ENCODE measurements at regions not wholly inside any gene's neighbourhood (a gene's known extent, or its start where the extent isn't known, plus 50 kb on each side); places are given as distances from the start of the nearest gene placed in this dataset.

DNA sequence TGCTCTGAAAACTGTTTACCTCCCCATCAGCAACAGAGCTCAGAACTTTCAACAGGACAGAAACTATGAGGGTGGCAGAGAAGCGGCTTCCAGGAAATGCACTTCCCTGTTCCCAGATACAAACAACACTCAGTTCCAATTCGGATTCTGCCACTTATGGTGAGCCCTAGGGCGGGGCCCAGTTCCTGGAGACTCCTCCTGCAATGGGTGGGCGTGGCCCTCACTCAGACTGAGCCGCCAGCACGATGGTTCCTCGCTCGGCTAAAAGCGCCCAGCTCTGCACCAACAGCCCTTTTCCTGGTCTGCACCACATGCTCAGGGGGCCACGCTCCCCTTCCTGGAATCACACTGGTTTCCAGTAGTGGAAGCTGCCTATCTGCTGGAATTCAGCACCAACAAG lies 314.1 kb downstream of the CTTN start:
- ATAC-seq, result no peak

DNA sequence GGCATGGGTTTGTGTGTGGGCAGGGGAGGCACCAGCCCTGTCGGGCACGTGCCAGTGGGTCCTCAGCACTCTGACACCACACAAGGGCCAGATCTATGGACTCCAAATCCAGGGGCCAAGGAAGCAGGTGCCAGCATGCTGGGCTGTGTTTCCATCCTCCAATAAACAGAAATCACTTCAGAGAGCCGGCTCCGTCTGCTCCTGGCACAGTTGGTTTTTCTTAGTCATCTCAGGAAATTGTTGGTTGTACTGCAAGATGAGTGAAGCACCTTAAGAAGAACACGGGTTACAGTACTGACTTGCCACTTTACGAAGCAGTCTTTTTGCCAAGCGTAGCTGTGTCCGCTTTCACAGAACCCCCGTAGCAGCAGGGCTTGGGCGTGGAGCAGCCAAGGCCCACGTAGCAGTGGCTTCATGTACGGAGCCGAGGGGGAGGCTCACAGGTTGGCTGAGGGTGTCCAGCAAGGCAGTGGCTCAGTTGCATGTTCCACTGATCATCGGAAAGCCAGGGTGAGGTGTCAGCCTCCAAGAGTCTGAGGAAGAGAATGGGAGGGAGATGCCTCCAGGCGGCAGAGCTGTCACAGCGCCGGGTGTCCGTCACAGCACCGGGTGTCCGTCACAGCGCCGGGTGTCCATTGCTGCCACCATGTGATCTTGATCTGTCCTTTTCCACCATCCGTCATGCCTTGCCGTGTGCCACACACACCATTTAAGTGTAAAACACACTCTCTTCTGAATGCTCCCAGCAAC lies 314.9 kb downstream of the CTTN start:
- ATAC-seq, result no peak

DNA sequence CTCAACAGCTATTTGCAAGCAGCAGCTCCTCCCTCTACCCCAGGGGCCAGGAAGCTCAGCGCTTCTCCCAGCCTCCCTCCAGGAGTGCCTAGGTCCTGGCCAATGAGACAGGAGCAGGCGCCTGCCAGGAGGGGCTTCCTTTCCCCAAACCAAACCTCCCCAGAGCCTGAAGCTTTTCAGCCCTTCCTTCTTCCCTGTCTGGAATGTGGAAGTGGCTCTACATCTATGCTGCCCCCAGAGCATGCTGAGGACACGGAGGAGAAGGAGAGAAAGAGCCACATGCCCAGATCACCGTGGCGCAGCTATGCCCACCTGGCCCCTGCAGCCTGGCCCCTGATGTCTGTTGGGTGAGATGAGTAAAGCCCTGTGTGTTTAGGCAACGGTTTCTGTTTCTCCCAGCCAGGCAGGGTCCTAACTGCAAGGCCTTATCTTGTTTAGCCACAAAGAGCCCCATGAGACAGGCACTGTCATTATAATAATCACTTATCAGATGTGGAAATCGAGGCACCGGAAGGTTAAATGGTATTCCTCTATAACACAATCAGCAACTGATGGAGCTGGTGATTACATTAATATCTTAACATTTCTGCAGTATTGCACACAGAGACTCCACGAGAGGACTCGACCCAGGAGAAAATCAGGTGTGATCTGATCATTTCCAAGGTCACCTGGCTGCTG lies 315.8 kb downstream of the CTTN start:
- no peak for ATAC-seq

DNA sequence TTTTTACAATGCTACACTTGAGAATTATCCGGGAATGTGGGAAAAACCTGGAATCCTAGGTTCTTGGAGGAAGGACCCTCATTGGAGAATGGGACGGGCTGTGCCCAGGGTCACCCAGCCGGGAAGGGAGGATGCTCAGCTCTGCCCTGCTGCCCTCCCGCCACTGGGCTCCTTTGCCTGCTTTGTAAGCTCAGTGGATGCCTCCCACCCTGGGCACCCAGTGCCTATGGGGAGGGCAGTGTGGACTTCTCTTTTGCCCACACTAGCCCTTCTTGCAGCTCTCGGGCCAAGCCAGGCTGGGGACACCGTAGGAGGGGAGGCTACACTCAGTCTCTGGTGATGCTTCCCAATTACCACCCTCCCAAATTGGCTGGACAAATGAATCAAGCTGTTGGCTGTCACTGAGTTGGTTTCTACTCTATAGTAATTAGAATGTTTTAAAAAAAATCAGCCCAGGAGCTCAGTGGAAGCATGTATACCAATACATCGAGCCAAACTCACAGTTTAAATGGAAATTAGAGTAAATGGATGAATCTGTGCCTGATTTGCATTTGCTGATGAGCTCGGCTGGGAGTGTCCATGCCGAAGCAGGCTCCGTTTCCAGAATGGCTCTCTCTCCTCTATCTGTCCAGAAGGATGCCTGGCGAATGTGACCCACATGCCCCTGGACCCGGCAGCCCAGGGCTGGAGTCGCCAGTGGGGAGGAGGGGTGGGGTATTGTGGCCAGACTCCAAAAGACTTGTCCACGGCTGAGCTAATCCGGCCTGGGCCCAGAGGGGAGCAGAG lies 317.0 kb downstream of the CTTN start:
- no peak for ATAC-seq

DNA sequence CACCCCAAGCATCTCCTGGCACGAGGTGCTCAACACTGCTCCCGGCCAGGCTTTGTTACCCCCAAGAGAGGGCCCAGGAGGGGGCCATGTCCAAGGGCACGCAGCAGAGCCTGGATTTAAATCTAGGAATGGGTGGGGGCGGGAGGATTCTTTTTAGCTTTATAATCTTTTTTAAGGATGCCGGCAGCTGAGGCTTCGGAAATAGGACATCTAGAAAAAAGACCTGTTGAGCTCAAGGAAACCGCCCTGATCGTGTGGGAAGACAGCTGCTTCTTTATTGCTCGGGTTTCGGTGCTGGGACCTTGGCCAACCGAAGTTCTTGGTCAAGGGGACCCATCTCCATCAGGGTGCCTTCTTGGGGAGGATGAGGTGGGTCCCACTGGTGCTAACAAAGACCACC lies 317.9 kb downstream of the CTTN start:
- no peak for ATAC-seq

DNA sequence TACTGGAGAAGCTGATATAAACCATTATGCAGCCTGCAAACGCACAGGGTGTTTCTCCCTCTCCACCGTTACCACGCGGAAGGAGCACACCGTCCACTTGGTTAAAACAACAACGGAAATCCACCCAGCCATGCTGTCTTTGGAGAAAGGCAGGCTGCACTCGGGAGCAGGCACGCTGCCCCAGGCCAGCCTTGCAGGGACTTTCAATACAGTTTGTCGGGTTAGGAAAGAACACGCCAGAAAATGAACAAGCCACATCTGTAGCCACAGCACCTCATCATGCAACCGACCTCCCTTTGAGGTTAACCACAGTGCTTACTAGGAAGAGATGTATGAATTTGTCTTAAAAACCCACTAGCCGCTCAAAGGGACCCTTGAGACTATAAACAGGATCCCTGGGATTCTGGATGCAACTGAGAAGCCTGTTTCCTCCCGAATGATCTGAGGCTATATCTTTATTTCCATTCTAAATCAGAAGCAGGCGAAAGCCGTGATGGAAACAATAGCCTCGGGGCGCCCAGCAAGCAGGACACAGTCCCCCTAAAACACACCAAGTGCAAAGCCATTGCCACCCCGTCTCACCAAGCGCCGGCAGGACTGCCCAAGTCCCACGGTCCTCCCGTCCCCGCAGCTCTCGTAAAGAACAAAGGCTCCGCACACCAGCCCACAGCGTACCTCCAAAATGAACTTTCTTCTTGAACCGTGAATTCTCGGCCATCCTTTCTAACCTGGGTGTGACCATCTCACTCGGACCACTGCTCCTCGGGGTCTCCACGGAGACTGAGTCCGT lies 318.9 kb downstream of the CTTN start:
- ATAC-seq, result no peak

DNA sequence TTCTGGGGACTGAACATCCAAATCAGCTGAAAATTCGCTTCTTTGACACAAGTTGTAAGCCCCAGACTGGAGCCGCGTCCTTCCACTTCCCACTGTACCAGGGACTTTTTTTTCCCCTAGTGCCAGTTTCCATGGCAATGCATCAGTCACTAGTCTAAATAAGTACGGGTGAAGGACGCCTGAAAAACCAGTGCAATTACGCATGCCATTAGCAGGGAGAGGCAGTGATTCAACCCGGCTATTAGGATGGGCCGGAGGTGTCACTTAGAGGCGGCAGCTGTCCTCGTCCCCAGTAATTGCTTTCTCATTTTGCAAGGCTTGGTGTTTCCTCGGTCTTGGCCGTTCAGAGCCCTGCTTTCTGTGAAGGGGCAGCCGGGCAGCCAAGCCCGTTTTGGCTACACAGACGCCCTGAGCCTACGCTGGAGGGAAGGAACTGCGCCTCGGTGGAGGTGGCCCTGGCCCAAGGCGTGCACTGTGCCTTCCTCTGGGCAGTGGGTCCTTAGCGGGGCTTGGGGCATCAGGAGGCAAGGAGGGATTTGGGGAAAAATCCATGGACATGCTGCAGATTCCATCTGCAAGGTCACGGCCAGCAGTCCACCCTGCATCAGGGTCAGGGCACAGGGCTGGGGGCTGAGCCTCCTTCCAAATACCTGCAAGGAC lies 319.7 kb downstream of the CTTN start:
- ATAC-seq, result no peak

DNA sequence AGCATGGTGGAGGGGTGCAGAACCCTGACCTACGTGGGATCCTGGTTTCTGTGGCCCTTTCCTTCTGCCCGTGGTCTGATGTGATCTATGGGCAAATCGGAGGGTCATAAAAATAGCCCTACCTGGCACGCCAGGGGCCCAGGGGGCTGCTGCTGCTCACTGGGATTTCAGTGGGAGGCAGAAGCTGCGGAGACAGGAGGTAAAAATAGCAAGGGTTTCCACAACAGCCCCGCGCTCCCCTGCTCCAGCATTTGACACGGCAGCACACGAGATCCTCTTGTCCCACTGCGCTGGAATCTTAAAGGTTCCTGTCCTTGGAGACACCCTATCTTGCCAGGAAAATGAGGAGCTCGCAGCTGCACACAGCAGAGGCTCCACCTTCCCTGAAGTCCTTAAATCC lies 321.2 kb downstream of the CTTN start:
- ATAC-seq, result no peak

DNA sequence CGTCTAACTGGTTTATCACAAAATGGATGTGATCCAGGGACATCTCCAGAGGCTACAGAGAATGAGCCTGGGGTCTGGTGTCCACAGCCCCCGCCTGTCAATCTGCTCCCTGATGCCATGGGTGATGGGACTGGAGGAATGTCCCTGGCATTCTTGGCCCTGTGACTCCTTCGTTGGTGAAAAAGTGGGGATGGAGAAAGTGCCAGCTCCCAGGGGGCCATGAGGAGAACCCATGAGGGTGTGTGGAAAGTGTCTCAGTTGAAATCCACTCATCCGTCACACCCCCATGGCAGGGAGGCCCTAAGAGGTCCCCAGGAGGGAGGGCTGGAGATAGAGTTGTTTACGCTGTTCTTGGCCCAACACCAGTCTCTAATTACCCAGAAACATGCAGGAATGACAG lies 322.0 kb downstream of the CTTN start:
- ATAC-seq, result no peak

DNA sequence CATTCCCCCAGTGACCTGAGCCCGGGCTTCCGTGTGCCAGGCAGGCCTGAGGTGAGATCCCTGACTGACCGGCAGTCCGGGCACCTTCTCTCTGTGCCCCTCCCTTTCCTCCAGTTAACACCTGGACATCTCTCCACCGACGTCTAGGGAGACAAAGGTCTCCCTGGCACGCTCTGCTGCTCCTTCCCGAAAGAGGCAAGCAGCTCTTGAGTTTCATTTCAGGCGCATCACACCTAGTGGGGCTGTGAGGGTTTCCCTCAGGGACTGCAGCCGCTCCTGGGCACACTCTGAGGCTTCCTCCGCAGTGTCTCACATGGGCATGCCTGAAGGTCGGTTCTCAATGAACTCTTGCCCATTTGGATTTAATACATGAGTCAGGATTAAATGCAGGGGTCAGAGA lies 322.7 kb downstream of the CTTN start:
- ATAC-seq, result no peak

DNA sequence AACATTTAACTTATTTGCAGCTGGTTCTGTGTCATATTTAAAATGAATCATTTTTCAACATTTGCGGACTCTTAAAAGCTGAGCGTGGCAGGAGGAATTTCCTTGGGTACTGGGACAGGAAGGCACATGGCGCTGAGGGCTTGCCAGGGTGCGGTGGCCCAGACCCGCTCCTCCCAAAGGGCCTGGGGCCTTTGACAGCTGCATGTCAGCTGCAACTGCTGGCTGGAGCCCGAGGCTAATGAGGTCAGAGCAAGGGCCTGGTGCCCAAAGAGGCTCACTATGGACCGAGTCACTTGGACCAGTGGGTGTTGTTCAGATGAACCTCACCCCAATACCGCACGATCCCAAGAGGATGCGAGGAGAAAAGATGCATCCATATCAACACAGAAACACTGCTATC lies 326.9 kb downstream of the CTTN start:
- no peak for ATAC-seq

DNA sequence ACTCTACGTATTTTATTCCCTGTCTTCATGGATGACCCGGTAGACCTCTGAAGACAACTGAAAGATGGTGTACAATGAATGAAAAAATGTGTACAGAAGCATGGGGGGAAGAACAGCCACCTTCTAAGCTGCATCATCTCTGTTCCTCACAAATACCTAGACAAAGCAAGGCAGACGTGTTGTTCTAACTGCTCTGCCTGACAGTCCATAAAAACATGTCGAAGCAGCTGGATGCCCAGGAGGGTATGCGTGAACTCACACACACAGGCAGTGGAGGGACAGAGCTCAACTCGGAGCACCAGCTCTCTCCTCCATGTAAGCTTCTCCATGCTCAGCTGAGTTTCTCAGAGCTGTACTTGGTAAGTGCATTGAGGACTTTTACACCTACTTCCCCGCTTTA lies 327.4 kb downstream of the CTTN start:
- ATAC-seq, result no peak

DNA sequence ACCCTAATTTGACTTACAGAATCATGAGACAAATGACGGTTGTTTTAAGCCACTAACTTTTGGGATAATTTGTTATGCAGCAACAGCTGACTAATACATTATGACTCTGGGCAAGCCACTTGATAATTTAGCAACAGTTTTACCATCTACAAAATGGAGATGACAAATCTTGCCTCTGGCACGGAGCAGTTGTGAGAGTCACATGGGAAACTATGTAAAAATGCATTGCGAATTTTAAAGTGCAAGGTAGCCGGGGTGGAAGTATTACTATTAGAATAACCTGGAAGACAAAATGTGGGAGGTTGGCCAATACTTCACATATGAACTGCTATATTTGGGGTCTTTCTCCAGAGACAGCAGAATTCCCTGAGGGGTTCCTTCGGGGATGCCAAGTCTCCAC lies 328.7 kb downstream of the CTTN start:
- ATAC-seq, result no peak

DNA sequence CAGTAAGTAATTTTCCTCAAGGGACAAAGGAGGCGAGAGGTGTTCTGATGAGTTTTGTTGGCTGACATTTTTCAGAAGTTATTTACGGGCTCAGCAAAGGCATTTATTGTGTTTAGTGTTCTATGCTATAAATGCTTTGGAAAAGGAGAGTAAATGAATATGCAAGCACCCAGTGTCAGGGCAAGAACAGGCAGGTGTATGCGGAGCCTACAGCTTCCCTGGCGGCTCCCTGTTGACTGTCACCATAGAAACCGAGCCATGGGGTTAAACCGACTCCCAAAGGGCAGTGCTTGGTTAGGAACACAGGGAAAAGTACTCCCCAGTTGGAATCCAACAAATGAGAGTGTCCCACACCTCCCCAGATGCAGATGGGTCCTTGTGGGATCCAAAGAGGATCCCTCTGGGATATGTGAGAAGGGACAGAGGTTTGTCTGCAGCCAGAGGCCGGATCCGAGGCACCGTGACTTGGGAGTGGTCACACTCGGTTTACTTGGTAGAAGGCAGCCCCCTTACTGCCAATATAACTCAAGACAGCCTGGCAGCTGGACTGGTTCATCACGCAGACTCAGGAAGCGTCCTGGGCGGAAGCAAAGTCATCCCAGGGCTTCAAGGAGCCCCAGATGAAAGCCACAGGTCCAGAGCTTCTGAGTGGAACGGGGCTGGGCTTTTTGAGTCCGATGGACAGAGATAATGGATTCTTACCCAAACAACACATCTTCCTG lies 329.7 kb downstream of the CTTN start:
- no peak for ATAC-seq

DNA sequence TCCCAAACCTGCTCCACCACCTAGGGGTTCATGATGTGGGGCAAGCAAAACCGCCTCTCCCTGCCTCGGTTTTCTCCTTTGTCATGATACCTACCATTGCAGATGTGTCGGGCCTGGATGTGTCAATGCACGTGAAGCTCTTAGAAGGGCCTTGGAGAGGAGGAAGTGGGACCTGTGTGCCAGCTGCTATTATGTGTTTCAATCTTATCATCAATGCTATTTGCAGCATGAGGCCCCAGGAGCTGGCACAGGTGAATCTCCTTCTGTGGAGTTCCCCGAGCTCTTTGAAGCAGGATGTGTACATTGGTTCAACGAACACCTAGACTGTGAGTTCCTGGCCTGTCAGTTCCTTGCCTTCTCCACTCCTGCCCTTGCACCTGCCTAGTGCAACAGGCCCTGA lies 331.6 kb downstream of the CTTN start:
- ATAC-seq, result no peak

DNA sequence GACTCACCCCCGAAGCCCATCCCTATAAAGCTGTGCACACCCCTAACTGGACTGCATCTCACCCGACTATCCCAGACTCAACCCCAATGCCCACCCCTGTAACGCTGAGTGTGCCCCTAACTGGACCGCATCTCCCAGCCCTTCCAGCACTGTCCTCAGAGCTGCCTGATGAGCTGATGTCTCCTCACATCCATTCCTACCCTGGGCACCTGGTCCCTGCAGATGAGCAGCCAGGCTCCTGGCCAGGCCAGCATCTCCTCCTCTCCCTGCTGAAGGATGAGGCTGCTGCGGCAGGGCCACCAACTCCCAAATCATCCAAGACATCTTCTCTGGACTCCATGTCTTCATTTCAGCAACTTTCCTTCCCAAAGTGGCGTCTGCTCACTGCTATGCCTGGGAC lies 332.1 kb downstream of the CTTN start:
- ATAC-seq, result no peak

DNA sequence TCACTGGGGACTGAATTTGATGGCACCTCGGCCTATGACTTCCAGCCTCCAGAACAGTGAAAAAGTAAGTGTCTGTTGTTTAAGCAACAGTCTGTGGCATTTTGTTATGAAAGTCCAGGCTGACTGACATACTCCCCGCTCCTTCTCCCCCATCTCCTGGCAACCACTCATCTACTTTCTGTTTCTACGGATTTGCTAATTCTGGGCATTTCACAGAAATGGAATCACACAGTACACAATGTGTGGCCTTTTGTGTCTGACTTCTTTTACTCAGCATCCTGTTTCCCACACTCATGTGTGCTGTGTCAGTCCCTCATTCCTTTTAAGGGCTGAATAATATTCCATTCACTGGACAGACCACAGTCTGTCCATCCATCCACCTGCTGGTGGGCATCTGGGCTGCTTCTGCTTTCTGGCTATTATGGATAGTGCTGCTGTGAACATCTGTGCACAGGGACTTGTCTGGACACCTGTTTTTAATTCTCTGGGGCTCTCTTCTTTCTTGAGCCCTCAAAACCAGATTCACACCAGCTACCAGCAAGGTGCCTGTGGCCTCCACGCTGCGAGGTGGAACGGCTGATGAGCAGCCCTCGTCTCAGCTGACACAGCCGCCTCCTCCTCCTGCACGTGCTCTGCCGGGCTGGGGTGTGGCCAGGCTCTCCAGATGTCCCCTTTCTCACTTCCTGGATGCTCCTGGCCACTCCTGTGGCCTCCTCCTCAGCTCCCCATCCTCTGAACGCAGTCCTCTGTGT lies 333.1 kb downstream of the CTTN start:
- ATAC-seq, result no peak

DNA sequence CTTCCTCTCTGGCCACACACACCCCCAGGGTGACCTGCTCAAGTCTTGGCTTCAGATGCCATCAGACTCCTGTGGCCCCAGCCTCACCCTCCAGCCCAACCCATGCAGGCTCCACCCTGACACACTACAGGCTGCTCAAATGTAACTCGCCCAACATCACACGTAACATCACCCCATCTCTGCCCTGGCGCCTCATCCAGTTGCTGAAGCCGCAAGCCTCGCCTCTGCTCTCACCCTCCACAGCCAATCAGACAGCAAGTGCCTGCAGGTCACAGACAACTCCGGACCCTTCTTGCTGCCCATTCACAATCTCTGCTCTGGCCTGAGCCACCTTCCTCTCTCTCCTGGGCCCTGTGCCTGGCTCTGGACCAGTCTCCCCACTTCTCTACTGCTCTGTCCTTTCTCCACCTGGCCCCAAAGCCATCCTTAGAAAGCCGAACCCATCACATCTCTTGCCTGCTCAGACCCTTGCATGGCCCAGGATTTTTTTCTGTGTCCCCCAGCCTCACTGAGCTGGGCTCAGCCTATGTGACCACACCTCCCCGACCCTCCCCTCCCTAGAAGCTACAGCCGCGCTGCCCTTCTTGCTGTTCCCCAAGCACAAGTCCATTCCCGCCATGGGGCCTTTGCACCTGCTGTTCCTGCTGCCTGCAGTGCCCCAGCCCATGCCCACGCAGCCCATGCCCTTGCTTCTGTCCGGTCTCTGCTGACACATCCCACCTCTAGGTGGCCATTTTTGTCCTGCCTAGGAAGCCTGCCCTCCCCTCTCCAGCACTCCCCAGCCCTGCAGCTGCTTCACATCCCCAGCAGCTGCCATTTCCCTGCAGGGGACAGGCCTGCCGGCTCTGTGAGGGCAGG lies 333.9 kb downstream of the CTTN start:
- no peak for ATAC-seq

DNA sequence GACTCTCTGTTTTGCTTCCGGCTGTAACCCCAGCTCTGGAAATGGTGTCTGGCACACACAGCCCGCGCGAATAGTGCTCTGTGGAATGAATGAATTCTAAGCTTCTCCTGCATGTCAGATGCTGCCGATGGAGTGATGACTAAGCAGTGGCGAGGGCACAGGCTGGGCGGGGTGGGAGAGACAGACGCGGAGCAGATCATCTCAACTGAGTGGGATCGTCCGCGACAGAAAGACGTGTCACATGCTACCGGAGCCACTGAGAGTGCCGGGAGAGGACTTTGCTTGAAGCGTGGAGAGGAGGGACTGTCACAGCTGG lies 334.5 kb downstream of the CTTN start:
- no peak for ATAC-seq
